GM10266 (cell line): ENCODE measurements at regions not wholly inside any gene's neighbourhood (a gene's known extent, or its start where the extent isn't known, plus 50 kb on each side); places are given as distances from the start of the nearest gene placed in this dataset.

Source experiments
- DNase-seq: peaks from one replicate; pipeline ENCODE4 v3.0.0; 2012; ENCODE audit errors: extremely low spot score
- CTCF ChIP-seq: IDR thresholded peaks from 2 replicates; pipeline ENCODE4 v1.5.1; 2012; ENCODE audit warnings: mild to moderate bottlenecking, low read depth; ENCODE audit not compliant: control insufficient read depth, insufficient read depth; ENCODE audit errors: missing control alignments

GRCh38 chr13:84263354-84264069 is 381.2 kb upstream of the SLITRK1 start:
- DNase-seq: no peak
- no peak for TF ChIP-seq CTCF

DNA sequence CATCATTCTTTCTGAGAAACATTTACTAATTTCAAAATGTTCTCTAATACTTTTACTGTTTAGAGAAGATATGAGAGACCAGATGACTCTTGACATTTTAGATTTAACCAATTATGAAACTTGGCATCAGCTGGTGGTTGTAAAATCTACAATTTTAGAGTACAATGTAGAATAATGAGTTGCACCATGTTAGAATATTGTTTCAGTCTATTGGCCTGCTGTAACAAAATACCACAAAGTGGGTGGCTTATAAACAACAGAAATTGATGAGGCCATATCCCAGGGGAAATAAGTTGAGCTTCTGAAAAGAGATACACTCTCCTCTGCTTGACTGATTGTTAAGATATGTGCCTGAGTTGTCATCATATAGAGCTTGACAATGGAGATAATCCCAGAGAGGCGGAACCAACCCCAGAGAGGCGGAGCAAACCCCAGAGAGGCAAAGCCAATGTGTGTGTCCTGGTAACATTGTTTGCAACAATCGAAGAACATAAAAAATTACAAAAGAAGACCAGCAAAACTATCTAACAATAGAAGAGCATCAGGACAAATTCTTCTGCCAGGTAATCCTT is 373.0 kb upstream of the SLITRK1 start:
- TF ChIP-seq CTCF: no peak
- no peak for DNase-seq

GRCh38 chr13:84249463-84249862 is 367.2 kb upstream of the SLITRK1 start:
- no peak for DNase-seq
- no peak for TF ChIP-seq CTCF

- DNase-seq: no peak
- no peak for TF ChIP-seq CTCF
Observed at GRCh38 chr13:84243340-84243739, 361.1 kb upstream of the SLITRK1 start.

DNA sequence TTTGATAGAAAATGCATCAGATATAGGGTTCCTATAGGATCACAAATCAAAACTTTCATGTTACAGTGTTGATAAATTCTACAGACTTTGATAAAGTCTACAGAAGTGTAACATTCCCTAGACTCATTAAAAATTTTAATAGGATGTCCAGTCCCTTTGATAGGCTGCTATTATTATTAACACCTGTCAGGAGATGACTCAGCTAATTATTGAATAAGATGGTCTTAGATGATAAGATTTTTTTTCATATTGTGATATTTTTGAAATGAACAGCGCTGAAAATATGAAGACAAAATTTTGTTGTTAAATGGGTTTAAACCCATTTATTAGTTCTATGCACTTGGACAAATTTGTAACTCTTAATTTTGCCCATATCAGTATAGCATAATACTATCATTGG is 356.8 kb upstream of the SLITRK1 start:
- TF ChIP-seq CTCF: no peak
- no peak for DNase-seq

DNA sequence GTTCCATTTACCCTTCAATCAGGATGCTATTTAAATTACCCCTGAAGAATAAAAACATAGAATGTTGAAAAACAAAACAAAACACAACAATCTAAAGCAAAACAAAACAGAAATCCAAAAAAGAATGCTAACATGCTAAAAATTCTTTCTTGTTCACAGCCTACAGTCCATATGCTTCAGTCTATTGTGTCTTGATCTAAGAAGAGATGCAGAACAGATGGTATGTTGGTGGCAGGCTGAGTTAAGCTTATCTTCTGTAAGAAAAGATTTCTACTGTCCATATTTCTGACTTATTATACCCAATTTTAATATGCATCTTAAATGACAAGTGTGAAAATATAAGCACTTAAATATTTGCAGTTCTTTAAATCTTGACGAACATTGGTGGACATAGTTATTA is 356.1 kb upstream of the SLITRK1 start:
- no peak for TF ChIP-seq CTCF
- DNase-seq: no peak

- no peak for TF ChIP-seq CTCF
- no peak for DNase-seq
Observed at GRCh38 chr13:84237143-84237542, 354.9 kb upstream of the SLITRK1 start.
